Skeletal muscle cell (primary cell): ENCODE measurements at regions not wholly inside any gene's neighbourhood (a gene's known extent, or its start where the extent isn't known, plus 50 kb on each side); places are given as distances from the start of the nearest gene placed in this dataset.

ENCODE experiments used
- DNase-seq: peaks from one replicate; pipeline ENCODE4 v3.0.0-alpha.2; 2010; ENCODE audit warnings: low read depth
- H3K4me3 ChIP-seq: 2 replicates; pipeline ENCODE4 v1.5.1; 2011; ENCODE audit warnings: low read depth, mild to moderate bottlenecking, control low read depth, low read length, moderate library complexity

DNA sequence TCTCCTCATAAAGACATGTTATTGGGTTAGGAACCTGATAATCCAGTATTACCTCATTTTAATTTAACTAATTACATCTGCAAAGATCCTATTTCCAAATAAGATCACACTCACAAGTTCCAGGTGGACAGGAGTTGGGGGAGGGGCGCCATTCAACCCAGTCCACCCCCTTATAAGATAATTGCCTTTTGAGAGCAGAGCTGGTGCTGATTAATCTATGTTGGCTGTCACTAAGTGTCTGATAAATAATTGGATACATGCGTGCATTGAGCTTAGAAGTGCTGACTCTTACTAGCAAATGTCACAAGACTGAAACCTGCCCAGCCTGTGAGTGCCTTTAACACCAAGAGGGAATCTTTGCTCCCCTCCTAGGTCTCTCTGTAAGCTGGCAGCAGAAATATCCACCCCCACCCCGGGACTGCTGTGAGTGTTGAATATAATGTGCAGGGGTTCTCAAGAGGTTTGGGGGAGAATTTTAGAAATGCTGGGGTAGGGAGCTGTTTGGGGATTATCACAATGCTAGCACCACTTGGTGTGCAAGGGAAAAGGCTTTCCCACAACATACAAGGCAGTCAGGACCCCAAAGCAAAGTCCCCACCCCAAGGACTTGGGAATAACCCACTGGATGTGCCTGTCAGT, 87.5 kb downstream of the ANKRD60 start:
- DNase-seq = no peak

GRCh38 chr20:58139849-58140786, 88.3 kb downstream of the ANKRD60 start:
- H3K4me3 ChIP-seq = no peak overlapping the region
- DNase-seq = no peak

More for the DNA sequence above, 87.5 kb downstream of the ANKRD60 start:
- H3K4me3 ChIP-seq = no peak overlapping the region

DNA sequence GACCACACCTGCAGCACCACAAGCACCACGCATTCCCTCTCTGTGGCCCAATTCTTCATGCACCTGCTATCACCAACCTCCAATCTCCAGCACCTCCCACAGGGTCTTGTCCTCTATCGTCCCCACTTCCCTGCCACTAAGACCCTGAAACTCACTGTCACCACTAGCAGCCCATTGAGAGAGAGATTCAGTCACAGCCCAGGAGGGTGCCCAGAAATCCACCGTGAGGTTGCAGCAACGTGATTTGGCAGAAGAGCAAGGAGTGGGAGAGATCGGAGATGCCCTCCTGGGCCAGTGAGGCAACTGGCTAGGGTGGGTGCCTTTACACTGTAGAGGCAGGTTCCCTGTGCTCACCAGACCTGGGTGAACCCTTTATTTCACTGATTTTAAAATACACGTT, 90.1 kb downstream of the ANKRD60 start:
- no peak for DNase-seq
- no peak overlapping the region for H3K4me3 ChIP-seq

- no peak overlapping the region for H3K4me3 ChIP-seq
- DNase-seq = no peak
Measured at GRCh38 chr20:58137651-58138265, 90.7 kb downstream of the ANKRD60 start.

- H3K4me3 ChIP-seq = no peak overlapping the region
- no peak for DNase-seq
Measured at GRCh38 chr20:58137236-58137635, 91.2 kb downstream of the ANKRD60 start.

DNA sequence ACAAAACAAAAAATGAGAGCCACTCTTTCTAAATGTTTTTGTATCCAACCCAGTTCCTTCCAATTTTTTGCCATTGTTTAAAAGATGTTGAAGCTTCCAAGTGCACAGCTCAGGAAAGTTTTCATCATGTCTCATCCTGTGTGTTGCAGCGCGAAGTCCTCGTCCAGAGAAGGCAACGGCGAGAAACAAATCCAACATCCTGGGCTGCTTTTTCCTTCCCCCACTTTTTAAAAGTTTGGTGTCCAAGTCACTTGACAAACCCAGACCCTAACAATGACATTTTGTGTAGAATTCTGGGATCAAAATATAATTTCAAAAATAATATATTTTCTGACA, 92.3 kb downstream of the ANKRD60 start:
- no peak for DNase-seq
- no peak overlapping the region for H3K4me3 ChIP-seq

- H3K4me3 ChIP-seq = no peak overlapping the region
- no peak for DNase-seq
Measured at GRCh38 chr20:58135441-58136148, 92.9 kb downstream of the ANKRD60 start.

- H3K4me3 ChIP-seq = no peak overlapping the region
- no peak for DNase-seq
Measured at GRCh38 chr20:58133020-58133808, 95.2 kb downstream of the ANKRD60 start.

- peak; percentile 36 for DNase-seq
- H3K4me3 ChIP-seq = peak overlapping the region; percentile 15
Measured at GRCh38 chr20:58131551-58132142, 96.8 kb downstream of the ANKRD60 start.

DNA sequence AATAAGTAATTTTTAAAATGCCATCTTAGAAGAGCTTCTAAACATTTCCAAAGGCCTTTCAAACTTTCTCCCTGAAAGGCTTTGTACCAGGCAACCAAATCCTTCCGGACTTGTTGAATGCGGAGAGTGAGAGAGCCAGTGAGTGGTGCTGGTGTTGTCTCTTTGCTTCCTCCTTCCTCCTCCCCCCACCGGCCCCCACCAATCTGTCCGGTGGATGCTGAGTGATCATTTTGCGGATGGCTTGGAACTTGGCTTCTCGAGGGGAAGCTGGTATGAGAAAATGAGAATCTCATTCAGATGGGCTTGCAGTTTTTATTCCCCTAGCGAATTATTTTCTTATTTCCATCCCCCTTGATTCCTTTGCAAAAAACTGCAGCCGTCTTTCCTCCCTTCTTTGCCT, 97.3 kb downstream of the ANKRD60 start:
- no peak for DNase-seq
- H3K4me3 ChIP-seq = peak overlapping the region; percentile 15

DNA sequence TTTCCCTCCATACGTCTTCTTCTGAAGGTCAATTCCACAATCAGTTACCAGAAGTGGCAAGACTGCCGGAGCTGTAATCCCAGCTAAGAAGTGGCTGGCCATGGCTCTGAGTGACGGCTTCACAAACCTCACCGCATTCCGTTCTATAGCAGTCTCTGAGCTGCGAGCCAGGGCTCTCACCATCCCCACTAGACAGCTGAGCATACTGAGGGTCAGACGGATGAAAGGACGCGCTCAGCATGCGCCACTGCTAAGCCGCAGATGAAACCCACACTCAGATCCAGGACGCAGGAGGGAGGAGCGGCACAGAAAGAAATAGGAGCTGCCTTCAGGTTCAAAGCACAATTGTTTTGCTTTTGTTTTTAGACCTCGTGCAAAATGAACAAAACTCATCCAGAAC, 97.9 kb downstream of the ANKRD60 start:
- H3K4me3 ChIP-seq = no peak overlapping the region
- DNase-seq = no peak

GRCh38 chr20:58130156-58130555, 98.3 kb downstream of the ANKRD60 start:
- no peak for DNase-seq
- no peak overlapping the region for H3K4me3 ChIP-seq

- no peak overlapping the region for H3K4me3 ChIP-seq
- DNase-seq = no peak
Measured at GRCh38 chr20:58129721-58130151, 98.7 kb downstream of the ANKRD60 start.

DNA sequence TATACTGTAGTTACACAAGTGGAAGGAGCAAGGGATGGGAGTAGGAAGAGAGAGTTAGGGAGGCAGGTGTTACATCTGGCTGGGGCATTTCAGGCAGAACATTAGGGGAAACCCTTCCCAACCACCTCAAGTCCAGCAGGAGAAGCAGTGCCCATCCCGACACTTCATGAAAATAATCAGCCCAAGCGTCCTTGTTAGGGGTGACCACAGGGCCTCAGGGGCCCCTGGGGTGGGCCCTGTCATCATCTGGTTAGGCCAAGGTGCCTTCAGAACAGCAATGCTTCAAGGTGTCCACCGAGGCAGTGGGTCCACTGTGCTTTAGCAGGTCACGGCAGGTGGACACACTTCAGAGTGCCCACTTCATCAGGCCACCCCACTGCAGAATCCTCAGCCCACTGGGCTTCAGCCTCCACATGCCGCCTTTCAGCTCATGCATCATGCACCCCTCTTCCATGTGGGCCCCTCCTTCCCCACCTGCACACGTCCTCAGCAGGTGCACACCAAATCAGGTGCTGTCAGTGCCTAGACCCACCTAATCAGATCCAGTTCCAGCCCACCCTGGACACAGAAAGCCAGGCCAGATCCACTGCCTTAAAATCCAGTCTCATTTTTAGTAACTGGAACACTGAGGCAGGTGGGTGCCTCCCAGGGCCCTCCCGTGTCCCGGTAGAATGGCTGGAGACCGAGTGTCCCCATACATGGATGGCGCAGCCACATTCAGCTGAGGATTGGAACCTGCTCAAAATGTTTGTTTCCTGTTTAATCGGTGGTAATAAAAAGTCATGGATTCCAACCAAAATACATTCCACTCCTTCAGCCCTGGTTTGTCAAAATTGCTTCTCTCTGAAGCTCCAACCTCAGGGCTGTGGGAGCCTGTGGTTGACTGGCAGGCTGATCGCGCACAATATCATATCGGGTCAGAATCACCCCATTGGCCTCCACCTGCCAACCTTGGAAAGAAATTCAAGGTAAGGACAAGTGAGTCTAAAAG, 99.5 kb downstream of the ANKRD60 start:
- no peak overlapping the region for H3K4me3 ChIP-seq
- no peak for DNase-seq

DNA sequence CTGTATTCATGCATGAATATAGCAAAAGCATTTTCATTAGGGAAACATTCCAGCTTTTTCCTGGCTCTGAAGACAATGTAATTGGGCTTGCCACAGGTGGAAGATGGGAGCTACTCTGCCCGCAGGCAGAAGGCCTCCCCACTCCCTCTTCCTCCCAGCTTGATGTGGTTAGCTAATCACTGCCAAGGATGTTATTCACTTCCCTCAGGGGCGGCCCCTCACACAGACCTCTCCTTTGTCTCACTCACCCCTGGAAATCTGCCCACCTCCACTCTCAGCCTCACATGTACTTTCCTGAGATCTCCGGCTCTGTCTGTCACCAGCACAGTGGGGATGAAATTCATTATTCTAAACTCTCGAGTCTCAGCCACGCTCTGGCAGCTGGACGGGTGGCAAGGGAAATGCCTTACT, 100.7 kb downstream of the ANKRD60 start:
- DNase-seq = no peak

GRCh38 chr20:58125726-58126125, 102.7 kb downstream of the ANKRD60 start:
- no peak overlapping the region for H3K4me3 ChIP-seq
- DNase-seq = no peak

More for the DNA sequence above, 100.7 kb downstream of the ANKRD60 start:
- H3K4me3 ChIP-seq = no peak overlapping the region

- DNase-seq = no peak
- H3K4me3 ChIP-seq = no peak overlapping the region
Measured at GRCh38 chr20:58117944-58118343, 110.5 kb downstream of the ANKRD60 start.

GRCh38 chr20:58116505-58116904, 111.9 kb downstream of the ANKRD60 start:
- DNase-seq = no peak
- H3K4me3 ChIP-seq = no peak overlapping the region
